Heart left ventricle (tissue), 16 donors: ENCODE measurements at regions not wholly inside any gene's neighbourhood (a gene's known extent, or its start where the extent isn't known, plus 50 kb on each side); places are given as distances from the start of the nearest gene placed in this dataset.

Experiments
- ATAC-seq, 4 donors: fragments of 200-7000 bp; cut with Tn5 transposase; one replicate each; pipeline ENCODE4 v1.9.1; 2020 to 2022; ENCODE audit warnings: moderate library complexity in 4 of 4, mild to moderate bottlenecking in 3 of 4, moderate number of reproducible peaks in 1 of 4
- DNase-seq, 5 donors: peaks; one replicate each; pipeline ENCODE4 v3.0.0-alpha.2; 2020
- H3K27ac ChIP-seq, 12 donors: fragments of 200-600 bp; sonication (generic) in 4 of 12; one replicate each; pipeline versions ENCODE4 v1.5.0 to v1.8.0; 2016 to 2022; ENCODE audit warnings: mild to moderate bottlenecking in 2 of 12
- H3K27me3 ChIP-seq, 9 donors: fragments of 200-600 bp; sonication (generic) in 2 of 9; one replicate each; pipeline versions ENCODE4 v1.5.1 to v1.8.0; 2016 to 2022; ENCODE audit warnings: mild to moderate bottlenecking in 3 of 9
- H3K36me3 ChIP-seq, 9 donors: fragments of 200-600 bp; sonication (generic) in 2 of 9; one replicate each; pipeline versions ENCODE4 v1.5.0 to v1.8.0; 2018 to 2022; ENCODE audit warnings: mild to moderate bottlenecking in 2 of 9
- H3K4me1 ChIP-seq, 12 donors: fragments of 200-600 bp; sonication (generic) in 4 of 12; one replicate each; pipeline versions ENCODE4 v1.5.0 to v1.8.0; 2016 to 2022; ENCODE audit warnings: mild to moderate bottlenecking in 3 of 12
- H3K4me3 ChIP-seq, 12 donors: fragments of 200-600 bp; sonication (generic) in 4 of 12; one replicate each; pipeline versions ENCODE4 v1.5.0 to v1.8.0; 2017 to 2022; ENCODE audit warnings: mild to moderate bottlenecking in 9 of 12, moderate library complexity in 4 of 12
- H3K9me3 ChIP-seq, 12 donors: fragments of 200-600 bp; sonication (generic) in 4 of 12; one replicate each; pipeline versions ENCODE4 v1.5.0 to v1.8.0; 2016 to 2022; ENCODE audit warnings: mild to moderate bottlenecking in 1 of 12
- CTCF ChIP-seq, 12 donors: fragments of 200-600 bp; sonication (generic) in 4 of 12; IDR thresholded peaks; one replicate each; pipeline versions ENCODE4 v1.5.0 to v1.8.0; 2018 to 2022; ENCODE audit warnings: antibody characterized with exemption in 12 of 12, mild to moderate bottlenecking in 5 of 12
- POLR2A ChIP-seq, 2 donors: fragments of 450-650 bp; IDR thresholded peaks; one replicate each; pipeline ENCODE4 v1.6.1; 2017; ENCODE audit warnings: antibody characterized with exemption in 2 of 2, mild to moderate bottlenecking in 2 of 2, moderate library complexity in 2 of 2
- WGBS, 4 donors: extraction: QIAGEN DNeasy Blood & Tissue Kit in 2 of 4; methylation state at CpG; one replicate each; pipeline versions ENCODE4 v1.1.5 to v1.1.7; 2013 to 2018; 5-methylcytosine and 5-hydroxymethylcytosine counted together
- intact Hi-C, 10 donors: fragments of 100-400 bp; cut with DNase I; formaldehyde crosslinking; loops; one replicate each; pipeline versions ENCODE4 v1.11.1 to v1.14.2; 2022
- donor health status: ischemic (EF 13 %, LVEDD 7.1; RV severe dilation, severe dysfunction).
- donor health status: healthy with polysubstance abuse.
- donor health status: DM: no; HTN: yes; CAD: no.
- donor health status: DM: no; HTN: no; CAD: no.
- donor health status: ischemic (EF 25% LVEDD 6.9; RV normal size, moderate dysfunction).
- donor health status: ischemic (EF 25% LVEDD 5.7; RV mildly dilated, moderate dysfunction).
- donor health status: healthy.
- donor health status: DM: yes; HTN: yes; CAD: no.
- donor health status: ischemic (EF 35%, LVEDD 5.7; RV mildly dilated, moderate dysfunction).
- donor health status: nonischemic (EF 11% LVEDD 7.7; RV severe dilation, severe dysfunction).
- donor health status: DM: yes; HTN: yes; CAD: no.
- donor health status: PGD.
- donor health status: ischemic (EF 29% LVEDD 5.4; RV normal size, mild dysfunction).
- donor health status: nonischemic (EF 23%, LVEDD 6.1; RV moderate dilation, normal function).

- Histone ChIP-seq H3K4me3 (no peak overlapping the region), H3K27ac (no peak overlapping the region), H3K36me3 (no peaks in the 10 kb centered on the region), H3K27me3 (no peaks in the 10 kb centered on the region), H3K4me1 (no peaks in the 10 kb centered on the region), H3K9me3 (no peaks in the 10 kb centered on the region)
- 82 to 88% (median 86%) methylated on average over 3 of the region's 3 CpGs for WGBS, 4 donors
- intact Hi-C loops: no loop called here
- DNase-seq: no peak
- TF ChIP-seq POLR2A (IDR thresholded peaks at IDR 0.05): no peak
- no peak for TF ChIP-seq CTCF (IDR thresholded peaks at IDR 0.05)
- ATAC-seq: no peak
Observed at GRCh38 chr13:105406551-105406950, 1128.9 kb downstream of the EFNB2 start.

GRCh38 chr13:105403086-105403485, 1132.4 kb downstream of the EFNB2 start:
- ATAC-seq: no peak
- no peak for DNase-seq
- no peaks in the 10 kb centered on the region for H3K36me3 ChIP-seq
- no peaks in the 10 kb centered on the region for H3K27me3 ChIP-seq
- intact Hi-C loops: no loop called here
- no peak overlapping the region for H3K27ac ChIP-seq
- no peaks in the 10 kb centered on the region for H3K9me3 ChIP-seq
- H3K4me3 ChIP-seq: no peak overlapping the region
- H3K4me1 ChIP-seq: no peaks in the 10 kb centered on the region
- TF ChIP-seq POLR2A (IDR thresholded peaks at IDR 0.05): no peak
- TF ChIP-seq CTCF (IDR thresholded peaks at IDR 0.05): no peak

- Histone ChIP-seq H3K27me3 (no peaks in the 10 kb centered on the region), H3K36me3 (no peaks in the 10 kb centered on the region), H3K9me3 (no peaks in the 10 kb centered on the region), H3K27ac (no peak overlapping the region), H3K4me3 (no peak overlapping the region), H3K4me1 (no peaks in the 10 kb centered on the region)
- intact Hi-C loops: no loop called here
- no peak for DNase-seq
- TF ChIP-seq POLR2A (IDR thresholded peaks at IDR 0.05): no peak
- no peak for TF ChIP-seq CTCF (IDR thresholded peaks at IDR 0.05)
- 65 to 85% (median 76%) methylated on average over 1 of the region's 1 CpG for WGBS, 4 donors
- no peak for ATAC-seq
Observed at GRCh38 chr13:105395041-105395440, 1140.4 kb downstream of the EFNB2 start.

- DNase-seq (no peak), ATAC-seq (no peak)
- Histone ChIP-seq H3K27me3 (no peaks in the 10 kb centered on the region), H3K4me3 (no peak overlapping the region), H3K9me3 (no peaks in the 10 kb centered on the region), H3K4me1 (no peaks in the 10 kb centered on the region), H3K36me3 (no peaks in the 10 kb centered on the region), H3K27ac (no peak overlapping the region)
- TF ChIP-seq POLR2A (IDR thresholded peaks at IDR 0.05) (no peak), CTCF (IDR thresholded peaks at IDR 0.05) (no peak)
- 66 to 84% (median 70%) methylated on average over 2 of the region's 2 CpGs for WGBS, 4 donors
- intact Hi-C loops: no loop called here
Observed at GRCh38 chr13:105389373-105389772, 1146.1 kb downstream of the EFNB2 start.
